ENCODE measurements at regions not wholly inside any gene's neighbourhood (a gene's known extent, or its start where the extent isn't known, plus 50 kb on each side); places are given as distances from the start of the nearest gene placed in this dataset.

DNA sequence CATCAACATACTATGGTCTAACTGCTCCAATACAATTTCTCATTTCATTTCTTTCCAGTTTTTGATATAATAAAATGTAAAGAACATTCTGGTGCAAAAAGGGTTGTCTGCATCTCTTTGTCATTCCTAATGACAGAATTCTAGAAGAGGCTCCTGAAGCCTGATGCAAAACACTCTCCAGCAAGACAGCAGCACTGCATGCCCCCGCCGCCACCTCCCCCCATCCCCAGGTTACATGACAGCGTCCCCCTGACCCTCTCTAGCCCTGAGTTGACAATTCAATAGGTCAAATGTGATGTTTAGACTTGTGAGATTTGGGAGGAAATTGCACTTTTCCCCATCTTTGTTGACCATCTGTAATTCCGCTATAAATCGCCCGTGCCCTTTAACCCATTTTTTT, 64.6 kb upstream of the C1orf21 start:
- no peak for ATAC-seq

GRCh38 chr1:184324972-184325371, 61.9 kb upstream of the C1orf21 start:
- ATAC-seq (no peak), DNase-seq (no peak)

More for the DNA sequence above, 64.6 kb upstream of the C1orf21 start:
- no peak for DNase-seq

GRCh38 chr1:184326278-184326677, 60.6 kb upstream of the C1orf21 start:
- ATAC-seq: no peak
- DNase-seq: no peak

DNA sequence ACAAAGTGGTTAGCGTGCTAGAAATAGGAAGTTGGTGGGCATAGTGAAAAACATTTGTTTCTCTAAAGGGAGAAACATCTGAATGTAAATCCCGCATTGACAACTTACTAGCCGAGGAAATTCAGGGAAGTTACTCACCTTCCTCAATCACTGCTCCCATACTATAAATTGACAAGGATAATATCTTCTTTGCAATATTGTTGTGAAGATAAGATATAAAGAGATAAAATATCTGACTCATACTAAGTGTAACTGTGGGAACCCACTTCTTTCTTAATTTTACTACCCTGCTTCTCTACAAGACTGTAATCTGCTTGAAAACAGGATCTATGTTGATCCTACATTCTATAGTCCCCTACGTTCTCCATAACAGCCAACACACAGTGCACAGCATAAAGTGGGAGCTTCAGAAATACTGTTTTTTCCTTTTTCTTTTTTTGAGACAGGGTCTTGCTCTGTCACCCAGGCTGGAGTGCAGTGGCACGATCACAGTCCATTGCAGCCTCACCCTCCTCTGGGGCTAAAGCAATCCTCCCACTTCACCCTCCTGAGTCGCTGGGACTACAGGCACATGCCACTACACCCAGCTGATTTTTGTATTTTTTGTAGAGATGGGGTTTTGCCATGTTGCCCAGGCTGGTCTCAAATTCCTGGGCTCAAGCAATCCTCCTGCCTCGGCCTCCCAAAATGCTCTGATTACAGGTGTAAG, 57.4 kb upstream of the C1orf21 start:
- no peak for DNase-seq
- ATAC-seq: no peak

DNA sequence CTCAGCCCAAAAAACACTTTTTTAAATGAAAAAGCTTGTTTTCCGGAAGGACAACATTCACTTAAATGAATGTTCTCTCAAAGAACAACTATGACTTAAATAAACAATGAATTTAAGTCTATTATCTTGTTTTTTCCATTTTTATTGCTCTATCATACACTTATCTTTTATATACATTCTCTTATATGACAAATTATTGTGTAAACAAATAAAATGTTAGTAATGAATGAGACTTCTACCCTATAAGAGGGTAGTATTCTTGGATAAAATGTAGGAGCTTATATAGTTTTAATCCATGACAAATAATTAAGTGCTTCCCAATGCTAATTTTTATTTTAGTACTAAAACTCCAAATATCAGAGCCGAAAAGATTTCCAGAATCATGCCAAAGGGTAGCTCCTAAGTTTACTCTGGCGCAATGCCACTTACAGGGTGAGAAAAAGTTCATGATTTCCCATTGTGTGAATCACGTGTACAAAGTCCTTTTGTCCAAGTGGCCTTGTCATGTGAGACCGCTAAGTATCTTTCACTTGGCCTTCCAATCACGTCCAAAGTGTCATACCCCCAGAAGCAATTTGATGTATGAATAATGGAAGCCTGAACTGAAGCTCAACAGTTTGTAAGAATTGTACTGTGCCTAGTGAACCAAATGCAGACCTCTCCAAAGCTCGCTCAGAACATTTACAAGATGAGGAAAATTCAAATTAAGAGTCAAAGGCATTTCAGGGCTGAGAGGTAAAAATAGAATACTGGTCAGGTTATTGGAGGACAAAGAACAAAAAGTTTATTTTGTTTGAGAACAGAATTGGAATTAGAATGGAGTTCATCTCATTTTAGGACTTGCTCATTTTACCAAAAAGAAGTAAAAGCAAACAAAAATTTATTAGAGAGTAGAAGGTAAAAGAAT, 56.6 kb upstream of the C1orf21 start:
- no peak for ATAC-seq
- no peak for DNase-seq

- no peak for DNase-seq
- no peak for ATAC-seq
These were observed 56.0 kb upstream of the C1orf21 start for GRCh38 chr1:184330875-184331274.
